ENCODE measurements at regions not wholly inside any gene's neighbourhood (a gene's known extent, or its start where the extent isn't known, plus 50 kb on each side); places are given as distances from the start of the nearest gene placed in this dataset.

GRCh38 chr4:149927514-149927913 is 111.9 kb upstream of the IQCM start:
- H3K4me3 ChIP-seq (ENCODE audit: low read length) = no peak overlapping the region
- H3K27me3 ChIP-seq (ENCODE audit: control insufficient read depth, insufficient read depth, low read length) = no peaks in the 10 kb centered on the region
- no peaks in the 10 kb centered on the region for H3K4me1 ChIP-seq (ENCODE audit: control insufficient read depth, insufficient read depth, low read length)
- 96% methylated on average over 3 of the region's 3 CpGs for WGBS (ENCODE audit: insufficient coverage, low lambda C conversion rate)
- H3K36me3 ChIP-seq (ENCODE audit: control insufficient read depth, insufficient read depth, low read length) = no peaks in the 10 kb centered on the region
- no peaks in the 10 kb centered on the region for H3K9me3 ChIP-seq (ENCODE audit: control insufficient read depth, low read depth, low read length)
- no peak for DNase-seq
- no peak overlapping the region for H3K27ac ChIP-seq (ENCODE audit: low read length)

- Histone ChIP-seq H3K27ac (ENCODE audit: low read length) (no peak overlapping the region), H3K4me3 (ENCODE audit: low read length) (no peak overlapping the region), H3K4me1 (ENCODE audit: control insufficient read depth, insufficient read depth, low read length) (no peaks in the 10 kb centered on the region), H3K36me3 (ENCODE audit: control insufficient read depth, insufficient read depth, low read length) (no peaks in the 10 kb centered on the region), H3K27me3 (ENCODE audit: control insufficient read depth, insufficient read depth, low read length) (no peaks in the 10 kb centered on the region), H3K9me3 (ENCODE audit: control insufficient read depth, low read depth, low read length) (no peaks in the 10 kb centered on the region)
- no CpG with 5 or more reads among the region's 1 CpG for WGBS (ENCODE audit: insufficient coverage, low lambda C conversion rate)
- DNase-seq = no peak
Observed at GRCh38 chr4:149928507-149928906, 112.9 kb upstream of the IQCM start.

DNA sequence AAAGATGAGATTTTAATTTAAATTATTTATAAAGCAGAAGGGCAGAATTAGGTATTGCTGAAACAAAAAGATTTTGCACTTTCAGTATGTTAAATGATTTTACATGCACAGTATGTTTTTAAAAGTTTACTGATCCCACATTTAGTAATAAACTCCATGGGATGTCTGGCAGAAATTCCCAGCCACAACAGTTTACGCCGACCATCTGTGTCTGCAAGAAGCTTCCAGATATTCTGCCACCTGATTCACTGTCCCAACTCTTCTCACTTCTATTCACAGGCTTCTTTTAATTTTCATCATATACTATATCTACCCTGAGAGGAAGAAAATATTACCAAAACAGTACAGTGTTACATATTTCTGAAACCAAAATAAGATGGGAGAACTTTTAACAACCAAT is 115.8 kb upstream of the IQCM start:
- 33% methylated on average over 2 of the region's 2 CpGs for WGBS (ENCODE audit: insufficient coverage, low lambda C conversion rate)
- Histone ChIP-seq H3K4me1 (ENCODE audit: control insufficient read depth, insufficient read depth, low read length) (no peaks in the 10 kb centered on the region), H3K36me3 (ENCODE audit: control insufficient read depth, insufficient read depth, low read length) (no peaks in the 10 kb centered on the region), H3K4me3 (ENCODE audit: low read length) (no peak overlapping the region), H3K27me3 (ENCODE audit: control insufficient read depth, insufficient read depth, low read length) (no peaks in the 10 kb centered on the region), H3K27ac (ENCODE audit: low read length) (no peak overlapping the region), H3K9me3 (ENCODE audit: control insufficient read depth, low read depth, low read length) (no peaks in the 10 kb centered on the region)
- DNase-seq = no peak

GRCh38 chr4:149932188-149932587 is 116.5 kb upstream of the IQCM start:
- Histone ChIP-seq H3K27me3 (ENCODE audit: control insufficient read depth, insufficient read depth, low read length) (no peaks in the 10 kb centered on the region), H3K36me3 (ENCODE audit: control insufficient read depth, insufficient read depth, low read length) (no peaks in the 10 kb centered on the region), H3K4me1 (ENCODE audit: control insufficient read depth, insufficient read depth, low read length) (no peaks in the 10 kb centered on the region), H3K9me3 (ENCODE audit: control insufficient read depth, low read depth, low read length) (no peaks in the 10 kb centered on the region), H3K4me3 (ENCODE audit: low read length) (no peak overlapping the region), H3K27ac (ENCODE audit: low read length) (no peak overlapping the region)
- no peak for DNase-seq
- no CpG with 5 or more reads among the region's 3 CpGs for WGBS (ENCODE audit: insufficient coverage, low lambda C conversion rate)

DNA sequence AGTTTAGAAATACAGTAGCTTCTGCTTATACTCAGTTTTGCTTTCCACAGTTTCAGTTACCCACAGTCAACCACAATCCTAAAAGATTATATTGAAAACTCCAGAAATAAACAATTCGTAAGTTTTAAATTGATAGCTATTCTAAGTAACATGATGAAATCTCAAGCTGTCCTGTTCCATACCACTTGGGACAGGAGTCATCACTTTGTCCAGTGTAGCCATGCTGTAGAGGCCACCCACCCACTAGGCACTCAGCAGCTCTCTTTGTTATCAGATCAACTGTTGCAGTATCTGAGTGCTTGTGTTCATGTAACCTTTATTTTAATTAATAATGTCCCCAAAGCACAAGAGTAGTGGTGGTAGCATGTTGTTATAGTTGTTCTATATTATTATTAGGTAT is 117.5 kb upstream of the IQCM start:
- no peaks in the 10 kb centered on the region for H3K9me3 ChIP-seq (ENCODE audit: control insufficient read depth, low read depth, low read length)
- H3K4me3 ChIP-seq (ENCODE audit: low read length) = no peak overlapping the region
- H3K27ac ChIP-seq (ENCODE audit: low read length) = no peak overlapping the region
- DNase-seq = no peak
- 57% methylated on average over 1 of the region's 1 CpG for WGBS (ENCODE audit: insufficient coverage, low lambda C conversion rate)
- no peaks in the 10 kb centered on the region for H3K36me3 ChIP-seq (ENCODE audit: control insufficient read depth, insufficient read depth, low read length)
- H3K27me3 ChIP-seq (ENCODE audit: control insufficient read depth, insufficient read depth, low read length) = no peaks in the 10 kb centered on the region
- no peaks in the 10 kb centered on the region for H3K4me1 ChIP-seq (ENCODE audit: control insufficient read depth, insufficient read depth, low read length)

DNA sequence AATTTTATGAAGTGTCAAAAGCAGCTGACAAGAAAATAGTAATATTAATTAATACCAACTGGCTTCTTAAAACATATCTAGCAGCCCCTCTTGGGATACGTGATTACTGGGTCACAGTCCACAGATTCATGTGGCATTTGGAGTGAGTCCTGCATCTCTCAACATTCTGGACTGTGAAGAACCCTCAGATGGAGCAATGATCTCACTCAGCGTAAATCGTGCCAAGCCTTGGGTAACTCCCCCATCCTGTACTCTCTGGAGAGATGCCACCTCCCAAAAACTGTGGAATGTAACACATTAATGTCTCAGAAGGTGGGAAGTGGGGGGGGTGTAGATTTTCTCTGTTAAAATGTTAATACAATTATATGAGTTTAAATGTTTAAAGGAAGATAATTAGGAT is 118.2 kb upstream of the IQCM start:
- no peaks in the 10 kb centered on the region for H3K27me3 ChIP-seq (ENCODE audit: control insufficient read depth, insufficient read depth, low read length)
- no peaks in the 10 kb centered on the region for H3K9me3 ChIP-seq (ENCODE audit: control insufficient read depth, low read depth, low read length)
- no peaks in the 10 kb centered on the region for H3K36me3 ChIP-seq (ENCODE audit: control insufficient read depth, insufficient read depth, low read length)
- no peak for DNase-seq
- H3K4me1 ChIP-seq (ENCODE audit: control insufficient read depth, insufficient read depth, low read length) = no peaks in the 10 kb centered on the region
- H3K4me3 ChIP-seq (ENCODE audit: low read length) = no peak overlapping the region
- WGBS (ENCODE audit: insufficient coverage, low lambda C conversion rate) = no CpG with 5 or more reads among the region's 3 CpGs
- no peak overlapping the region for H3K27ac ChIP-seq (ENCODE audit: low read length)

DNA sequence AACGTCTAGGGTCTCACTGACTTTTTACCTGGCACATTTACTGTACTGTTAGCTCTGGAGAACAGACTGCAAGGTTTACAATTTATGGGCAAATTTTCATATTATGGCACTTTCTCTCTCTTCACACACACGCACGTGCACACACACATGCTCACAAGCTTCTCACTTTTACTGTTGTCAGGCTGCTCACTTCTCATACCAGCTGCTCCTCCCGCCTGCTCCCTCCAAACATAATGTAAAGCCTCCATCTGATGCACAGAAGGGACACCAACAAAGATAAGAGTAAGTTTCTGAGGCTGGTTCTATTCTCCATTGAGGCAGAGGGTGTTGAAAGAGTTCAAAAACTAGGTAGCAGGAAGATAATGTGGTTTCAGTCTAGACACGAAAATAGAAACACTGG is 128.9 kb upstream of the DCLK2 start:
- H3K4me3 ChIP-seq (ENCODE audit: low read length) = no peak overlapping the region
- no peaks in the 10 kb centered on the region for H3K4me1 ChIP-seq (ENCODE audit: control insufficient read depth, insufficient read depth, low read length)
- 83% methylated on average over 1 of the region's 5 CpGs for WGBS (ENCODE audit: insufficient coverage, low lambda C conversion rate)
- DNase-seq = no peak
- no peaks in the 10 kb centered on the region for H3K36me3 ChIP-seq (ENCODE audit: control insufficient read depth, insufficient read depth, low read length)
- H3K9me3 ChIP-seq (ENCODE audit: control insufficient read depth, low read depth, low read length) = no peaks in the 10 kb centered on the region
- no peak overlapping the region for H3K27ac ChIP-seq (ENCODE audit: low read length)
- H3K27me3 ChIP-seq (ENCODE audit: control insufficient read depth, insufficient read depth, low read length) = no peaks in the 10 kb centered on the region

- H3K27me3 ChIP-seq (ENCODE audit: control insufficient read depth, insufficient read depth, low read length) = no peaks in the 10 kb centered on the region
- 100% methylated on average over 1 of the region's 5 CpGs for WGBS (ENCODE audit: insufficient coverage, low lambda C conversion rate)
- H3K9me3 ChIP-seq (ENCODE audit: control insufficient read depth, low read depth, low read length) = no peaks in the 10 kb centered on the region
- no peak for DNase-seq
- no peak overlapping the region for H3K27ac ChIP-seq (ENCODE audit: low read length)
- H3K36me3 ChIP-seq (ENCODE audit: control insufficient read depth, insufficient read depth, low read length) = no peaks in the 10 kb centered on the region
- H3K4me3 ChIP-seq (ENCODE audit: low read length) = no peak overlapping the region
- no peaks in the 10 kb centered on the region for H3K4me1 ChIP-seq (ENCODE audit: control insufficient read depth, insufficient read depth, low read length)
Observed at GRCh38 chr4:149951152-149951900, 126.9 kb upstream of the DCLK2 start.

- WGBS (ENCODE audit: insufficient coverage, low lambda C conversion rate) = no CpG with 5 or more reads among the region's 1 CpG
- H3K4me3 ChIP-seq (ENCODE audit: low read length) = no peak overlapping the region
- H3K27me3 ChIP-seq (ENCODE audit: control insufficient read depth, insufficient read depth, low read length) = no peaks in the 10 kb centered on the region
- H3K27ac ChIP-seq (ENCODE audit: low read length) = no peak overlapping the region
- H3K36me3 ChIP-seq (ENCODE audit: control insufficient read depth, insufficient read depth, low read length) = no peaks in the 10 kb centered on the region
- H3K9me3 ChIP-seq (ENCODE audit: control insufficient read depth, low read depth, low read length) = no peaks in the 10 kb centered on the region
- H3K4me1 ChIP-seq (ENCODE audit: control insufficient read depth, insufficient read depth, low read length) = no peaks in the 10 kb centered on the region
- no peak for DNase-seq
Observed at GRCh38 chr4:149952101-149952500, 126.1 kb upstream of the DCLK2 start.

GRCh38 chr4:149952716-149953115 is 125.5 kb upstream of the DCLK2 start:
- no CpG with 5 or more reads among the region's 5 CpGs for WGBS (ENCODE audit: insufficient coverage, low lambda C conversion rate)
- Histone ChIP-seq H3K4me1 (ENCODE audit: control insufficient read depth, insufficient read depth, low read length) (no peaks in the 10 kb centered on the region), H3K36me3 (ENCODE audit: control insufficient read depth, insufficient read depth, low read length) (no peaks in the 10 kb centered on the region), H3K4me3 (ENCODE audit: low read length) (no peak overlapping the region), H3K9me3 (ENCODE audit: control insufficient read depth, low read depth, low read length) (no peaks in the 10 kb centered on the region), H3K27me3 (ENCODE audit: control insufficient read depth, insufficient read depth, low read length) (no peaks in the 10 kb centered on the region), H3K27ac (ENCODE audit: low read length) (no peak overlapping the region)
- no peak for DNase-seq

DNA sequence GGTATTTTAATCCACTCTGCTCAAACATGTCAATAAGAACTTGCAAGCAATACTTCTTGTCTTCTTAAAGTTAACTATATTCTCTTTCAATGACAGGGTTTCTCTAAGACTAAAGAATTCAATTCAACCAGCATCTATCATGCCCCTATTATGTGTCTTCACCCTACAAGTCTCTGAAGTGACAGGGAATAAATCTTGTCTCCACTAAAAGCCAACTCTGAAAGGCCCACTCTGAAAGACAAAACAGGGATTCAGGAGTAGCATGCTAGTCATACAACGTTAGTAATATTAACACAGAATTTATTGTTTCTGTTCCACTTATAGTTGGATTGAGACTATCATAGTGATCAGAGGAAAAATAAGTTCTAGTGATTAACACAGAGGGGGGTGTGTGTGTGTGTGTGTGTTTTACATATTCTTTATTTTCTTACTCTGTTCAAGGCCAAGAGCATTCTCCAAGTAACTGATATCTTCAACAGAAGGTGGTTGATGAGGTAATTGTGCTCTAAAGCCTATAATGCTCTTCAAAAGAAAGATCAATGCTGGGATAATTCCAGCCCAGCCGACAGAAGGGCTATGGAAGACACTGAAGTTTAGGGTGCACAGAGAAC is 122.4 kb upstream of the DCLK2 start:
- no peaks in the 10 kb centered on the region for H3K36me3 ChIP-seq (ENCODE audit: control insufficient read depth, insufficient read depth, low read length)
- DNase-seq = no peak

More for the DNA sequence above, 122.4 kb upstream of the DCLK2 start:
- no peaks in the 10 kb centered on the region for H3K9me3 ChIP-seq (ENCODE audit: control insufficient read depth, low read depth, low read length)
- no peak overlapping the region for H3K27ac ChIP-seq (ENCODE audit: low read length)
- H3K27me3 ChIP-seq (ENCODE audit: control insufficient read depth, insufficient read depth, low read length) = no peaks in the 10 kb centered on the region
- no peaks in the 10 kb centered on the region for H3K4me1 ChIP-seq (ENCODE audit: control insufficient read depth, insufficient read depth, low read length)
- no peak overlapping the region for H3K4me3 ChIP-seq (ENCODE audit: low read length)
- no CpG with 5 or more reads among the region's 2 CpGs for WGBS (ENCODE audit: insufficient coverage, low lambda C conversion rate)
